HG03571 (cell line): ENCODE measurements at regions not wholly inside any gene's neighbourhood (a gene's known extent, or its start where the extent isn't known, plus 50 kb on each side); places are given as distances from the start of the nearest gene placed in this dataset.
"Not testable (repeated sequence)": the region's sequence is repeated elsewhere in the genome, so short reads cannot be mapped to it uniquely, and the experiment has no call there.

Experiments
- ATAC-seq: cut with Tn5 transposase; IDR thresholded peaks from one replicate; pipeline ENCODE4 v1.9.1; 2021; ENCODE audit not compliant: unreplicated experiment

DNA sequence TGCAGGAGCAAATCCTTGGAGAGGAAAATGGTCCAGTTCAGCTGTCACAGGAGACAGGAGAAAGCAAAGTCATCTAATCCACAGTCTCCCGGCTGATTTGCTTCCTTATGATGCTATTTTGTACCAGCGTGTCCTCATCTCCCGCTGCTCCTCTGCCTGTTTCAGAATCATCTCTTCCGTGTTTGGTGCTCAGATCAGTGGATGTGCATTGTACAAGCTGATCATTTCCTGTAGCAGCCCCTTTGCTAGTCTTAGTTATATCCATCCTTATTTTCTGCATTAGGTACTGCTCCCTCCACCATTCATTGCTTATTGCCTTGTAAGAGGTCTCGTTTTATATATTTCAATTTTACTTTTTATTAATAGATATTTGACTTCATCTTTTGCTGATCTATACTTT, 219.9 kb upstream of the PRSS58 start:
- not testable (repeated sequence) for ATAC-seq

DNA sequence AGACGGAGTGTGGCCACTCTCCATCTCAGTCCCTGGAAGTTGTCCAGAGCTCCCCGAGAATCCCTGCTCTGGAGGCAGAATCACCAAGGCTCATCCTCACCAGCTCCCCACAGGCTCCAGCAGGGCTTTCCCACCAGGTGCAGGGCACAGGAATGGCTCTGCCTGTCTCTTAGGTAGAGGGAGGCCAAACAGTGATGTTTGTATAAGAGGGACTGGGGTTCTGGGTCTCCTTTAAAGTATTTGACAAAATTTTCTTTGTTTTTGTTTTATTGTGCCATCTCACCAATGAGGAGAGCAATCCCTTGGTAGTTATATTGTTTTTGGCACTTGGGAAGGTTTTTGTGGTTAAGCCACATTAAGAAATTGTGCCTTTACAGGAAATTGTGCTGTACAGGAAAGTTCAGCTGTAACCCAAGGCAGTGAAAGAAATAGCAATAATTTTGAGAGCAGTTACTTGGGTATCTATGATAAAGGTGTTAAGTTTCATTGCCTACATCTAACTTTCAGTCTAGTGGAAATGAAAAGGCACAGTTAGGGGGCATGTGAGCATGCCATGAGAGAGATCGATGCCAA, 219.3 kb upstream of the PRSS58 start:
- ATAC-seq, result no peak

DNA sequence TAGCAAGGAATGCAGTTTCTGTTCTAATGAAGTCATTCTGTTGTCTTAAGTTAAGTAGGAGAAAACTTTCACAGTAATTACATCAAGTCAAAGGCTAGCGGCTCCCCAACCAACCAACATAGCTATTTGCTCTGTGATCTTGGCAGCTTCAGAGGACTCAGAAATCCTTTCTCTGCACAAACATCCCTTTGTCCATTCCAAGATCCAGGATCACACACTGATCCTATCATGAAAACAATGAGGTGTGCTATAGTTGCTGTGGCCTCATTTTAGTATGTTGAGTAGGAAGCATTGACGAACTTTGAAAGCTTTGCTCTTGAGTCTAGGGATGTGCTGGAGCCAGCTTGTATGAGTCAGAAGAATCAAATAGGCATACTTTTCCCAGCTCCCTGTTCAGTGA, 218.2 kb upstream of the PRSS58 start:
- ATAC-seq, result no peak

DNA sequence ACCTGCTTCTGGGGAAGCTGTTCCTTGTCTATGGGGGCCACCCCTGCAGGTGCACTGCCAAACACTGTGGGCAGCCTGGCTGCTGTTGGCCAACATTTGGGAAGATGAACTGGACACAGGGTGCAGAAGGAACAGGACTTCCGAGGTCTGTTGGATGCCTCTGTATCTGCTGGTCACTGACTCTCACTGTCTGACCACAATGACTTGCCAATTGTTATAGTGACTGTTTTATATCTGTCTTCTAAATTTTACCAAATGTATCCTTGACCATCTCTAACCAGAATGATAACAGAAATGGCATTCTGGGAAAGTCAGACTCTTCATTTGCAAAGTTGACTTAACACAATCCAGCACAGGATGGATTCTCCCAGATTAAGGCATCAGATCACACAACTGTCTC, 214.0 kb upstream of the PRSS58 start:
- ATAC-seq, result no peak

DNA sequence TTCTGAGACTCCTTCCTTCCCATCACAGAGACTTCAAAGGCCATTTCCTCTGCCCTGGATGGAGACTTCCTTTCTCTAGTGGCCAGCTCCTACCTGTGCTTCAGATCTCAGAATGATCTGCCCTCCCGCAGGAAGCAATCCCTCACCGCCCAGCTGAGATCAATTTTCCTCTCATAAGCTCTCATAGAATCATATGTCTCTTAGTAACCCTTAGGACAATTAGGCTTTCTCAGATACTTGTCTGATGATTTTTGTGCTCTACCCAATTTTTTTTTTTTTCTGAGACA, 212.6 kb upstream of the PRSS58 start:
- ATAC-seq, result no peak

DNA sequence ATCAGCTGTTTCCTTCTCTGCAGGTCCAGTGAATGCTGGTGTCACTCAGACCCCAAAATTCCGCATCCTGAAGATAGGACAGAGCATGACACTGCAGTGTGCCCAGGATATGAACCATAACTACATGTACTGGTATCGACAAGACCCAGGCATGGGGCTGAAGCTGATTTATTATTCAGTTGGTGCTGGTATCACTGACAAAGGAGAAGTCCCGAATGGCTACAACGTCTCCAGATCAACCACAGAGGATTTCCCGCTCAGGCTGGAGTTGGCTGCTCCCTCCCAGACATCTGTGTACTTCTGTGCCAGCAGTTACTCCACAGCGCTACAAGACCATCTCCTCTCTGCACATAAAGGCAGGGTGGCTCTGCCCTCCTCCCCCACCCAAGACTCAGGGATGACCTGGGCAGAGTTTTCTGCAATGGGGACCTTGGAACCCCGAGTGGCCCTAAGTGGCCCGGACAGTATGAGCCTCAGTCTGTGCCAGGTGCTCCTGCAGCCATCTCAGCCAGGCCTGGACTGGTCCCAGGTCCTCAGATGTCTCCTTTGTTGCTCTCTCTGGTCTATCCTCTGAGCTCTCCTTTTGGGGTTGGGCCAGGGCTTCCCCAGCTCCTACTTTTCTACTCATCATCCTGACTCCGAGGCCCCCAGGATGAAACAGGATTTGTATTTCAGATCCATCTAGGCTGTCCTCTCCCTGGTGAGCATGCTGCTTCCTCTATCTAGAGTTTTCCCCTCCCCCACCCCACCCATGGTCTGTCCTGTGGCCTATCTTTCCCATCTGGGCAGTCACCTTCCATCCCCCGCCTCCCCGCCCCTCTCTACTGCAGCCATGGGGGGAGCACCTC, 212.1 kb upstream of the PRSS58 start:
- ATAC-seq, result no peak

DNA sequence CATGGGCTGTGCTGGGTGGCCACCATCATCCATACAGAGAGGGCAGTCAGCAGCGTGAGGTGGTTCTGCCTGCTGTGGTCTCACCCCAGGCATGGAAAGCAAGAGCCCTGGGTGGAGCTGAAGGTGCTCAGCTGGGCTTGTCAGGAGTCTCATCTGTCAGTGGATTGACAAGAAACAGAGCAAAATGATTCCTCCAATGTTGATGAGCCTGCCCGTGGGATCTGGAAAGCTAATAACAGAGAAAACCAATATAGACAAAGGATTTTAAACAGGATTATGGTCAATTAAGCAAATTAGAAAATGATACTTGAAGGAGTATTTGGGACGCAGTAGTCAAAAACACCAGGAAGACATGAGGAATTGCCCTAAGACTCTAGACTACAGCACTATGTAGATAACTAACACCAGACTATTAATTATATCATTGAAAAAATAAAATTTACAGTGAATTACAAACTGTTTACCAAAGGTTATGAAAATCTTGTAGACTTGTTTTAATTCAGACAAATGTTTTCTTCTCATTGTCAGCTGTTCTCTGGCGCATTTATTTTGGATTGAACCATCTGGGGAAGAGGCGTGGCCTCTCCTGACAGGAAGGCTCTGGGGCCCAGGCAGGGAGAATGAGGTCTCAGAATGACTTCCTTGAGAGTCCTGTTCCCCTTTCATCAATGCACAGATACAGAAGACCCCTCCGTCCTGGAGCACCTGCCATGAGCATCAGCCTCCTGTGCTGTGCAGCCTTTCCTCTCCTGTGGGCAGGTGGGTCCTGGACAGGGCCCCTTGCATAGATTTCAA, 211.2 kb upstream of the PRSS58 start:
- no peak for ATAC-seq

DNA sequence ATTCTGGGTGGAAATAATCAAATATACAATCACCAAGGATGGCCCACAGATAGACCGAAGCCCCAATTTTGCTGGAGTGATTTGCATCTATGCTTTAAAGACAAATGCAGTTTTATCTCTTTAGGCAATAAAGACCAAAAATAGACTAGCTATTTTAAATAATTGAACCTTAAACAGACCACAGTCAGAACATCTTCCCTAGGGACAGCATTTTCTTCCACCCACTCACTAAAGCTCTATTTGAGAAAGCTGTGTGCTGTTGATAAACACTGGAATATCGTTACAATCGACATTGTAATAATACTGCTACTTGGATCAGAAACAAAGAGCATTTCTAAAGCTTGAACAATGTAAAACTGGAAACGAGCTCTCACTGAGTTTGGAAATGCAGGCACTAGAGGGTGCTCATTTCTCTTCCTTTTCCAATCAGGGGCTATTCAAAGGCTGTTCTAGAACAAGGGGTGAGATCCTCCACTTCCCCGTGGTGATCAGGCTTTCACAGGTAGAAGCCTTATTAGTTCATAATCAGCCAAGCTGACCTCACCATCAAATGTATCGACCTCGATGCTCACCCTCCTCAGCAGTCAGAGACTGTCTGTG, 209.3 kb upstream of the PRSS58 start:
- ATAC-seq, result not testable (repeated sequence)

DNA sequence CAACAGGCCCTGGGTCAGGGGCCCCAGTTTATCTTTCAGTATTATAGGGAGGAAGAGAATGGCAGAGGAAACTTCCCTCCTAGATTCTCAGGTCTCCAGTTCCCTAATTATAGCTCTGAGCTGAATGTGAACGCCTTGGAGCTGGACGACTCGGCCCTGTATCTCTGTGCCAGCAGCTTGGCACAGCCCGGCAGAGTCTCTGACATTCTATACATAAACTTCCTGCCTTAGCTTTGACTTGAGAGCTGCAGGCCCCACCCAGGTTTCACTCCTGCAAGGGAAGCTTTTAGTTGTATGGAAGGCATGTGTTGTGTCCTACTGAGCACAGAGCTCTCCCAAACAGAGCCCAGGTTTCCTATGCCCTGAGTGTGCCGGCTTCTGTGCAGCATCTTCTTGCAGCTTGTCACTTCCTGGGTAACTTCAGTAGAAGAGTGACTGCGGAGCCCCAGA, 205.6 kb upstream of the PRSS58 start:
- no peak for ATAC-seq

DNA sequence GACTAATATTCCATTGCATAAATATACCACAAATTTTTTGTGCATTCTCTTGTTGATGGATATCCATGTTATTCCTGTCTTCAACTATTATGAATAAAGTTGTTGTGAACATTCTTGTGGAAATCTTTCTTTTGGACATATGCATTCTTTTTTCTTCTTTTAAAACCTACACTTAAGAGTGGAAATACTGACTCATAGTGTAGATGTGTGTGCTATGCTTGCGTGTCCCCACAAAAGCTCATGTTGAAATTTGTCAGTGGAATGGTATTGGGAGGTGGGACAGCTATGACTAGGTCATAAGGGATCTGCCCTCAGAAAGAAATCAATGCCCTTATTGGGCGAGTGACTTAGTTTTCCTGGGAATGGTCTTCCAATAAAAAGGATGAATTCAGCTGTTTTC, 203.6 kb upstream of the PRSS58 start:
- no peak for ATAC-seq

DNA sequence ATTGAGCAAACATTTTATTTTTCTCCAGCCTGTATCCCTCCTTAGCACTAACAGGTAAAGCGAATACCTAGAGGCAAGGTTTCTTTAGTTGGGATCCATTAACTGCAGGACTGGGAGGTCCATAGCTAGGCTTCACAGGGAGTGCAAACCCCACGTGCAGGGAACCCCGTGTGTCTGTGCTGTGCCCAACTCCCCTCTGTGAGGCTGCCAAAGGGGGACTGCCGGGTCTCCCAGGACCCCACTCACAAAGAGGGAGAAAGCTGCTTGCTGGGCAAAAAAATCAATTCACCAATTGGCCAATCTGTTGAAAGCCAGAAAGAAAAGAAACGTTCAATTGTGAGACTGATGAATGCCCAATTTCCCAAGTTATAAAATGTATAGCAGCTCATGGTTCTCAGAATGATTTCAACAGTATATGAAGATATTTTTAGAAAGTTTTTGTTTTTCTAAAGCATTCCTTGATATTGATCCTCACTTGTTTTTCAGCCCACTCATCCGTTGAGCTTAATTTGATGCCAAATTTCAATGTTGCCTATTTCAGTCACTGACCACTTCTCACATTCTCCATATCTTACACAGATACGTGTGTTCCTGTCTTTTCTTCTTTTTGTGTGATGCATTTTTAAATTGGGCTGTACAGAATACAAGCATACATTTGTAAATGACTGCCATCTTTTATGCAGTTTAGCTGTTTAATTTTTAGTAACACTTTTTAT, 202.7 kb upstream of the PRSS58 start:
- ATAC-seq, result no peak

DNA sequence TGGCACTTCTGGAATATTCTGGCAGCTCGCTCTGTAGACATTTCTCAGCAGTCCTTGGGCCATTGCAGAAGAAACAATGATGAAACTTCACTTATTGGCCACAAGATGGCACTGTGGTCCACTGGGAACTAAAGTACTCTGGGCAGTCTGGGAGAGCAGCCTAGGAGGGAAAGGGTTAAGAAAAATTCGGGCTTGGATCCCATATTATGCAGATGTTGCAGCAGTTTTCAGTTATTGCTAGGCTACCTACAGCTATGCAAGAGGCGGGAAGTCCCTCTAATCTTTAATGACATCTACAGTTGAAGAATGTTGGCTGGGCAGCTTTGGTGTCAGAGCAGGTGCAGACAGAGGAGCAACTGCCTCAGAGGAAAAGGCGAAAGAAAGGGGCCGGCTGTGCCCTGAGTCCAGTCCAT, 201.7 kb upstream of the PRSS58 start:
- ATAC-seq, result peak; percentile 75

DNA sequence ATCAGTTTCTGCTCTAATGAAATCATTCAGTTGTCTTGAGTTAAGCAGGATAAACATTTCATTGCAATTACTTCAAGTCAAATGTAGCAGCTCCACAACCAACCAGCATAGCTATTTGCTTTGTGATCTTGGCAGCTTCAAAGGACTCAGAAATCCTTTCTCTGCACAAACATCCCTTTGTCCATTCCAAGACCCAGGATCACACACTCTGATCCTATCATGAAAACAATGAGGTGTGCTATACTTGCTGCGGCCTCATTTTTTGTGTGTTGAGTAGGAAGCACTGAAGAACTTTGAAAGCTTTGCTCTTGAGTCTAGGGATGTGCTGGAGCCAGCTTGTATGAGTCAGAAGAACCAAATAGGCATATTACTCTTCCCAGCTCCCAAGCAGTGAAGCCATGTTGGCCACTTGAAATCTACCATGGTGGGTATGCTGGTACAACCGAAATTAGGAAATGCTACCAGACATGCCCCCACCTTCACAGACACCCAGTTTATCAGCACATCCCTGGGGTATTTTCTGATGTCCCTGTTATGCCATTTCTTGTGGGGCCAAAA, 199.4 kb upstream of the PRSS58 start:
- ATAC-seq, result no peak

DNA sequence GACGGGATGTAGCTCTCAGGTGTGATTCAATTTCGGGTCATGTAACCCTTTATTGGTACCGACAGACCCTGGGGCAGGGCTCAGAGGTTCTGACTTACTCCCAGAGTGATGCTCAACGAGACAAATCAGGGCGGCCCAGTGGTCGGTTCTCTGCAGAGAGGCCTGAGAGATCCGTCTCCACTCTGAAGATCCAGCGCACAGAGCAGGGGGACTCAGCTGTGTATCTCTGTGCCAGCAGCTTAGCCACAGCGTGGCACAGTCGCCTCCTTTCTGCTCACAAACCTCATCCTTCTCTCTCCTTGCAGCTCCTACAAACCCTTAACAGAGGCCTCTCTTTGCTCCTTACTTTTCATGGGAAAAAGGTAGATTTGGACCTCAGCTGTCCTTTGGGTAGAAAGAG, 197.5 kb upstream of the PRSS58 start:
- ATAC-seq, result no peak

DNA sequence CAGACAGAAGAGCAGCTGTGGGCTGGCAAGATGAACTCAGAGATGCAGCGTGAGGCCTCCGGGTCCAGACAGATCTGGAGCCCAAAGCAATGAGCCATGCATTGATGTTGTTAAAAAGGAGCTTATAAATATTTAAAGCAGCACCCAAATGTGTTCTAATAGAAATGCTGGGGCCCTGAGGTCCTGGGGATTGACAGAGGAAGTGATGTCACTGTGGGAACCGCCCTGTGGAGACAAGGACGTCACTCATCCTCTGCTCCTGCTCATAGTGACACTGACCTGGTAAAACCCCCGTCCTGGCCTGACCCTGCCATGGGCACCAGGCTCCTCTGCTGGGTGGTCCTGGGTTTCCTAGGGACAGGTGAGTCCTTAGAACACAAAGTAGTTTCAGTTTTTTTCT, 197.0 kb upstream of the PRSS58 start:
- no peak for ATAC-seq

DNA sequence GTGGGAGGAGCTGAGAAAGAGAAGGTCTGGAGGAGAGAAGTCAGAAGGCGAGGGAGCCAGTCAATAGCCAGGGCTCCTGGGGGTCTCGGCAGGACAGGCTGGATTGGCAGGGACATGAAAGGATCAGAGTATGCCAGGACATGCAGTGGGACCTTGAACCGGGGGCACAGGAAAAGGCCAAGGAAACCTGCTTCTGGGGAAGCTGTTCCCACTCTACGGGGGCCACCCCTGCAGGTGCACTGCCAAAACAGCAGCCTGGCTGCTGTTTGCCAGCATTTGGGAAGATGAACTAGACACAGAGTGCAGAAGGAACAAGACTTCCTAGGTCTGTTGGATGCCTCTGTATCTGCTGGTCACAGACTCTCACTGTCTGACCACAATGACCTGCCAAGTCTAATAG, 194.9 kb upstream of the PRSS58 start:
- ATAC-seq, result no peak

DNA sequence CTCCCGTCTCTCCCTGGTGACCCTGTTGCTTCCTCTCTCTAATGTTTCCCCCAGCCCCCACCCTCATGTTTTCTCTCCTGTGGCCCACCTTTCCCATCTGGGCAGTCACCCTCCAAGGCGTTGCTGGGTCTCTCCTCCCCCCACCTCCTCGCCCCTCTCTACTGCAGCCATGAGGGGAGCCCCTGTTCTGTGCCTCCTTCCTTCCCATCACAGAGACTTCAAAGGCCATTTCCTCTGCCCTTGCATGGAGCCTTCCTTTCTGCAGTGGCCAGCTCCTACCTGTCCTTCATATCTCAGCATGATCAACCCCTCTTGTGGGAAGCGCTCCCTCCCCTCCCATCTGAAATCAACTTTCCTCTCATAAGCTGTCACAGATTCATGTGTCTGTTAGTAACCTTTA, 194.0 kb upstream of the PRSS58 start:
- no peak for ATAC-seq

DNA sequence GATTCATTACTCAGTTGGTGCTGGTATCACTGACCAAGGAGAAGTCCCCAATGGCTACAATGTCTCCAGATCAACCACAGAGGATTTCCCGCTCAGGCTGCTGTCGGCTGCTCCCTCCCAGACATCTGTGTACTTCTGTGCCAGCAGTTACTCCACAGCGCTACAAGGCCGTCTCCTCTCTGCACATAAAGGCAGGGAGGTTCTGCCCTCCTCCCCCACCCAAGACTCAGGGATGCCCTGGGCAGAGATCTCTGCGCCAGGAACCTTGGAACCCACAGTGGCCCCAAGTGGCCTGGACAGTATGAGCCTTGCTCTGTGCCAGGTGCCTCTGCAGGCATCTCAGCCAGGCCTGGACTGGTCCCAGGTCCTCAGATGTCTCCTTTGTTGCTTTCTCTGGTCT, 193.4 kb upstream of the PRSS58 start:
- ATAC-seq, result no peak

DNA sequence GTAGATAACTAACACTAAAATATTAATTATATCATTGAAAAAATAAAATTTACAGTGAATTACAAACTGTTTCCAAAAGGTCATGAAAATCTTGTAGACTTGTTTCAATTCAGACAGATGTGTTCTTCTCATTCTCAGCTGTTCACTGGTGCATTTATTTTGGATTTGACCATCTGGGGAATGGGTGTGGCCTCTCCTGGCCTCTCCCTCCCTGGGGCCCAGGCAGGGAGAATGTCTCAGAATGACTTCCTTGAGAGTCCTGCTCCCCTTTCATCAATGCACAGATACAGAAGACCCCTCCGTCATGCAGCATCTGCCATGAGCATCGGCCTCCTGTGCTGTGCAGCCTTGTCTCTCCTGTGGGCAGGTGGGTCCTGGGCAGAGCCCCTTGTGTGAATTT, 192.8 kb upstream of the PRSS58 start:
- no peak for ATAC-seq

DNA sequence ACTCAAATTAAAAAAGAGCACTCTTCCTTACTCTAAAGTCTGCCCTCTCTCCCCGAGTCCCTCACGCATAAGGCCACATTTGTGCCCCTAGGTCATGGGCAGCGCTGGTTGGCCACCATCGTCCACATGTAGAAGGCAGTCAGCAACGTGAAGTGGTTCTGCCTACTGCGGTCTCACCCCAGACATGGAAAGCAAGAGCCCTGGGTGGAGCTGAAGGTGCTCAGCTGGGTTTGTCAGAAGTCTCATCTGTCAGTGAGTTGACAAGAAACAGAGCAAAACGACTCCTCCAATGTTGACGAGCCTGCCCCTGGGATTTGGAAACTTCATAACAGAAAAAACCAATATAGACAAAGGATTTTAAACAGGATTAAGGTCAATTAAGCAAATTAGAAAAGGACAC, 192.3 kb upstream of the PRSS58 start:
- ATAC-seq, result no peak

DNA sequence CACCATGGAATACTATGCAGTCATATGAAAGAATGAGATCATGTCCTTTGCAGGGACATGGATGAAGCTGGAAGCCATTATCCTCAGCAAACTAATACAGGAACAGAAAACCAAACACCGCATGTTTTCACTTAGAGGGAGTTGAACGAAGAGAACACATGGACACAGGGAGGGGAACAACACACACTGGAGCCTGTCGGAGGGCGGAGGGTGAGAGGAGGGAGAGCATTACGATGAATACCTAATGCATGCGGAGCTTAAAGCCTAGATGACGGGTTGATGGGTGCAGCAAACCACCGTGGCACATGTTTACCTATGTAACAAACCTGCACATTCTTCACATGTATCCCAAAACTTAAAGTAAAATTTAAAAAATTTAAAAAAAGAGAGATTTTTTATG, 191.0 kb upstream of the PRSS58 start:
- ATAC-seq, result not testable (repeated sequence)
